ENCODE measurements at regions not wholly inside any gene's neighbourhood (a gene's known extent, or its start where the extent isn't known, plus 50 kb on each side); places are given as distances from the start of the nearest gene placed in this dataset.

- TF ChIP-seq CTCF (IDR thresholded peaks at IDR 0.05) (no peak), EZH2phosphoT487 (IDR thresholded peaks at IDR 0.05) (no peak)
These were observed 79.6 kb downstream of the PDCL3 start for GRCh38 chr2:100642425-100642824.
